H9 (cell line): ENCODE measurements at regions not wholly inside any gene's neighbourhood (a gene's known extent, or its start where the extent isn't known, plus 50 kb on each side); places are given as distances from the start of the nearest gene placed in this dataset.
A peak's percentile ranks its signal among the peaks of the same experiment; 100 is the strongest.

ENCODE experiments used
- DNase-seq: peaks from one replicate; pipeline ENCODE4 v3.0.0-alpha.2; 2017
- H2AFZ ChIP-seq: one replicate; pipeline ENCODE4 v1.6.1; 2013; ENCODE audit warnings: mild to moderate bottlenecking, low read length, control low read depth, moderate library complexity
- H2AK5ac ChIP-seq: 2 replicates; pipeline ENCODE4 v1.6.1; 2013; ENCODE audit warnings: low read length, control low read depth, mixed read lengths; ENCODE audit not compliant: insufficient read length
- H2BK120ac ChIP-seq: one replicate; pipeline ENCODE4 v1.6.1; 2013; ENCODE audit warnings: low read depth, mild to moderate bottlenecking, low read length, control low read depth, inconsistent platforms; ENCODE audit not compliant: poor library complexity, severe bottlenecking
- H2BK12ac ChIP-seq: 2 replicates; pipeline ENCODE4 v1.6.1; 2013; ENCODE audit warnings: low read length, control low read depth, mixed read lengths, low read depth; ENCODE audit not compliant: insufficient read length
- H2BK15ac ChIP-seq: 2 replicates; pipeline ENCODE4 v1.6.1; 2013; ENCODE audit warnings: low read depth, low read length, control low read depth
- H2BK20ac ChIP-seq: one replicate; pipeline ENCODE4 v1.6.1; 2013; ENCODE audit warnings: low read depth, mild to moderate bottlenecking, low read length, control low read depth, inconsistent platforms; ENCODE audit not compliant: poor library complexity, severe bottlenecking
- H2BK5ac ChIP-seq: 2 replicates; pipeline ENCODE4 v1.6.1; 2013; ENCODE audit warnings: low read length, control low read depth, mixed read lengths; ENCODE audit not compliant: insufficient read length
- H3K14ac ChIP-seq: 2 replicates; pipeline ENCODE4 v1.6.1; 2013; ENCODE audit warnings: low read length, control low read depth; ENCODE audit not compliant: insufficient read depth
- H3K18ac ChIP-seq: 2 replicates; pipeline ENCODE4 v1.6.1; 2013; ENCODE audit warnings: low read depth, mild to moderate bottlenecking, mixed read lengths, low read length, control low read depth; ENCODE audit not compliant: insufficient read length
- H3K23ac ChIP-seq: 2 replicates; pipeline ENCODE4 v1.6.1; 2013; ENCODE audit warnings: low read length, control low read depth, mixed read lengths, low read depth; ENCODE audit not compliant: insufficient read length
- H3K23me2 ChIP-seq: 2 replicates; pipeline ENCODE4 v1.6.1; 2013; ENCODE audit warnings: low read depth, mild to moderate bottlenecking, mixed read lengths, low read length, control low read depth; ENCODE audit not compliant: insufficient read length, poor library complexity, severe bottlenecking
- H3K27ac ChIP-seq: 2 replicates; pipeline ENCODE4 v1.5.1; 2013; ENCODE audit warnings: low read length, control low read depth, mixed read lengths, low read depth; ENCODE audit not compliant: insufficient read length
- H3K27me3 ChIP-seq: 2 replicates; pipeline ENCODE4 v1.6.1; 2013; ENCODE audit warnings: low read length, control low read depth, inconsistent platforms; ENCODE audit not compliant: insufficient read depth
- H3K4ac ChIP-seq: 2 replicates; pipeline ENCODE4 v1.6.1; 2013; ENCODE audit warnings: low read depth, mild to moderate bottlenecking, control low read depth, inconsistent platforms, low read length, moderate library complexity
- H3K4me1 ChIP-seq: 2 replicates; pipeline ENCODE4 v1.6.1; 2013; ENCODE audit warnings: low read length, control low read depth, inconsistent platforms; ENCODE audit not compliant: insufficient read depth
- H3K4me2 ChIP-seq: 2 replicates; pipeline ENCODE4 v1.6.1; 2013; ENCODE audit warnings: low read length, control low read depth, mixed read lengths; ENCODE audit not compliant: insufficient read length, insufficient read depth
- H3K56ac ChIP-seq: 2 replicates; pipeline ENCODE4 v1.6.1; 2013; ENCODE audit warnings: low read depth, mild to moderate bottlenecking, mixed read lengths, low read length, control low read depth; ENCODE audit not compliant: insufficient read length
- H3K79me1 ChIP-seq: 2 replicates; pipeline ENCODE4 v1.6.1; 2013; ENCODE audit warnings: low read depth, mild to moderate bottlenecking, moderate library complexity, low read length, control low read depth, inconsistent platforms; ENCODE audit not compliant: insufficient read depth, poor library complexity, severe bottlenecking
- H3K79me2 ChIP-seq: 2 replicates; pipeline ENCODE4 v1.6.1; 2013; ENCODE audit warnings: low read length, control low read depth, inconsistent platforms; ENCODE audit not compliant: insufficient read depth
- H3K9ac ChIP-seq: 2 replicates; pipeline ENCODE4 v1.6.1; 2013; ENCODE audit warnings: low read length, control low read depth, mixed read lengths; ENCODE audit not compliant: insufficient read length; ENCODE audit errors: extremely low read depth
- H3K9me3 ChIP-seq: one replicate; pipeline ENCODE4 v1.6.1; 2013; ENCODE audit warnings: low read depth, low read length, inconsistent platforms; ENCODE audit not compliant: control insufficient read depth
- H3T11ph ChIP-seq: one replicate; pipeline ENCODE4 v1.6.1; 2013; ENCODE audit warnings: mild to moderate bottlenecking, low read length, control low read depth, inconsistent platforms
- H4K20me1 ChIP-seq: one replicate; pipeline ENCODE4 v1.6.1; 2013; ENCODE audit not compliant: control insufficient read depth, insufficient read length, insufficient read depth
- H4K5ac ChIP-seq: 2 replicates; pipeline ENCODE4 v1.6.1; 2013; ENCODE audit warnings: low read depth, mild to moderate bottlenecking, mixed read lengths, low read length, control low read depth; ENCODE audit not compliant: insufficient read length
- H4K8ac ChIP-seq: replicated peaks from 2 replicates; pipeline ENCODE4 v1.6.1; 2013; ENCODE audit warnings: low read length, control low read depth, mixed read lengths, low read depth; ENCODE audit not compliant: insufficient read length
- H4K91ac ChIP-seq: 2 replicates; pipeline ENCODE4 v1.6.1; 2013; ENCODE audit warnings: low read depth, mild to moderate bottlenecking, moderate library complexity, mixed read lengths, low read length, control low read depth; ENCODE audit not compliant: insufficient read length
- H3K27ac Mint-ChIP-seq, 3 experiments: 2 replicates in 2 of 3; 3 replicates in 1 of 3; pipeline ENCODE4 v1.8.0; 2020 to 2021; ENCODE audit warnings: mixed read lengths in 3 of 3, mild to moderate bottlenecking in 1 of 3, moderate library complexity in 1 of 3
- H3K27me3 Mint-ChIP-seq: 2 replicates; pipeline ENCODE4 v1.8.0; 2021; ENCODE audit warnings: low read depth, mild to moderate bottlenecking, moderate library complexity, mixed read lengths
- H3K36me3 Mint-ChIP-seq, 3 experiments: 2 replicates in 2 of 3; 3 replicates in 1 of 3; pipeline ENCODE4 v1.8.0; 2020 to 2021; ENCODE audit warnings: low read depth in 3 of 3, mixed read lengths in 3 of 3; ENCODE audit not compliant: insufficient read depth in 1 of 3
- H3K4me1 Mint-ChIP-seq, 2 experiments: 2 replicates each; pipeline ENCODE4 v1.8.0; 2020; ENCODE audit warnings: mixed read lengths in 2 of 2
- H3K4me3 Mint-ChIP-seq, 2 experiments: 2 replicates in 1 of 2; 3 replicates in 1 of 2; pipeline ENCODE4 v1.8.0; 2020 to 2021; ENCODE audit warnings: mild to moderate bottlenecking in 2 of 2, mixed read lengths in 2 of 2, moderate library complexity in 1 of 2
- H3K9me3 Mint-ChIP-seq, 2 experiments: 2 replicates in 1 of 2; 3 replicates in 1 of 2; pipeline ENCODE4 v1.8.0; 2020; ENCODE audit warnings: mild to moderate bottlenecking in 2 of 2, mixed read lengths in 2 of 2, moderate library complexity in 1 of 2
- CTCF ChIP-seq: fragments of 200-600 bp; sonication (generic); conservative IDR thresholded peaks from 3 replicates; pipeline ENCODE4 v1.8.0; 2021; ENCODE audit warnings: antibody characterized with exemption, mild to moderate bottlenecking
- WGBS: extraction: QIAGEN DNeasy Blood & Tissue Kit; methylation state at CpG from one replicate; pipeline ENCODE4 v1.1.7; 2013; ENCODE audit warnings: missing lambda C conversion rate, low lambda C conversion rate, mixed read lengths; ENCODE audit not compliant: insufficient read length; ENCODE audit errors: extremely low coverage; 5-methylcytosine and 5-hydroxymethylcytosine counted together

- peaks cover 12% of the 10 kb centered on the region; the same call in 1 of the 2 replicates for H3K4me1 ChIP-seq
- H3K9ac ChIP-seq: no peak overlapping the region
- TF ChIP-seq CTCF: peak; percentile 72
- H3K14ac ChIP-seq: no peak overlapping the region
- peak overlapping the region in 2 of 3 experiments; percentile 2 to 42; a peak in 3 of 7 replicates for H3K27ac Mint-ChIP-seq
- H3K4ac ChIP-seq: no peak overlapping the region
- H4K91ac ChIP-seq: no peak overlapping the region
- DNase-seq: peak; percentile 57
- H3T11ph ChIP-seq: no peak overlapping the region
- H4K8ac ChIP-seq: no peak overlapping the region
- H2BK12ac ChIP-seq: no peak overlapping the region
- no peaks in the 10 kb centered on the region; a peak in 1 of 5 replicates for H3K9me3 Mint-ChIP-seq
- H3K4me1 Mint-ChIP-seq: peaks cover 31 to 34% of the 10 kb centered on the region in 2 experiments
- no peak overlapping the region for H2BK5ac ChIP-seq
- no peaks in the 10 kb centered on the region for H4K20me1 ChIP-seq
- H4K5ac ChIP-seq: no peak overlapping the region
- H3K23me2 ChIP-seq: no peaks in the 10 kb centered on the region
- no peaks in the 10 kb centered on the region for H3K27me3 Mint-ChIP-seq
- no peaks in the 10 kb centered on the region for H3K27me3 ChIP-seq
- H3K56ac ChIP-seq: no peak overlapping the region
- H3K79me1 ChIP-seq: no peaks in the 10 kb centered on the region
- no peaks in the 10 kb centered on the region for H3K36me3 Mint-ChIP-seq
- no peak overlapping the region for H2BK20ac ChIP-seq
- H3K18ac ChIP-seq: no peak overlapping the region
- no CpG with 5 or more reads among the region's 2 CpGs for WGBS
- no peak overlapping the region for H3K23ac ChIP-seq
- no peaks in the 10 kb centered on the region for H3K79me2 ChIP-seq
- no peak overlapping the region for H2BK120ac ChIP-seq
- no peak overlapping the region for H3K27ac ChIP-seq
- no peak overlapping the region for H2AK5ac ChIP-seq
- H2AFZ ChIP-seq: no peak overlapping the region
- no peak overlapping the region for H2BK15ac ChIP-seq
- H3K9me3 ChIP-seq: no peaks in the 10 kb centered on the region
- H3K4me3 Mint-ChIP-seq: no peak overlapping the region
- H3K4me2 ChIP-seq: no peak overlapping the region
These were observed 312.8 kb upstream of the FANCL start for GRCh38 chr2:58553937-58554336.
